HG02763 (cell line): ENCODE measurements at regions not wholly inside any gene's neighbourhood (a gene's known extent, or its start where the extent isn't known, plus 50 kb on each side); places are given as distances from the start of the nearest gene placed in this dataset.

Experiments used
- ATAC-seq: cut with Tn5 transposase; IDR thresholded peaks from one replicate; pipeline ENCODE4 v1.9.1; 2021; ENCODE audit warnings: mild to moderate bottlenecking, moderate library complexity; ENCODE audit not compliant: unreplicated experiment

DNA sequence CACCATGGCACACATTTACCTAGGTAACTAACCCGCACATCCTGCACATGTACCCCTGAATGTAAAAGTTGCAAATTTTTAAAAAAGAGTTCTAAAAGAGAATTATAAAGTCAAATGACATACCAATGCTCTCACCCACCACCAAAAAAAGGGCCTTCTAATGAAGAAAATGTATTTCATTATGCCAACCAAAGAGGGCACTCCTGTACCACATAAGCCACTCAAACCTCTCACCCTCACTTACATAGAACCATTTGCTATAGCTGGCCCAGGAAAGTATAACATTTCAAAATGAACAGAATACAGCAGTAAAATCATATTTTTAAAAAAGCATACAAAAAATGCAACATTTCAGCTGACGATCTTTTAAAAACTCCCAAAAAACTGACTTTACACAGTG lies 241.5 kb upstream of the PKDCC start:
- no peak for ATAC-seq

DNA sequence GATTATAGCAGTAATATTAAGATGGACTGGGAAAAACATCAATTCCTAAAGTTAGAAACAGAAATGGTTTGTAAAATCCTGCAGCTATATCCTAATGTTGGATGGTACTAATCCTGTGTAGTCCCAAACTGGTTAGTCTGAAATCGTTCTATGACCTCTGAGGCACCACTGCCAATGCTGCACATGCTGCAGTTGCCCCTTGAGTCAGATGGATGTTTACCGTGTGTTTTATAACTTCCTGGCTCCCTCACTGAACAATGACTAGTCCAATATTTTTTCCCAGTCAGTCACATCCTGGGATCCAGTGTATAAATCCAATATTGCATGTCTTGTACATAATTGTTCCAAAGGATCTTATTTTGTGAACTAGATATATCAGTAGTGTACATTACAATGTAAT lies 226.7 kb upstream of the PKDCC start:
- ATAC-seq, result no peak

DNA sequence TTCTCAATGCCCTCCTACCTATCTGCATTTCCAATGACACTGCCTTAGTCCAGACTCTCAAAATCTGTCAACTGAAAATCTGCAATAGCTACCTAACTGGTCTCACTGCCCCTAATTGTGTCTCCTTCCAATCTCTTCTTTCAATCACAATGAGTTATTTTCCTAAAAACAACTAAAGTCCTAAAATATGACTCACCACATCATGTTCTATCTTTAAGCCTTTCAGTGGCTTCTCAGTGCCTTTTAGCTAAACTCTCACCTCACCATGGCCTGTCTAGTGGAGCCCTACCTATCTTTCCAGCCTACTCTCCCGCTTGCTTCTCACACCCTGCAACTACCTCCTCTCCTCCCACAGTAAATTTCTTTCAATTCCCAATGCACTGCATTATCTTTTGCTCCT lies 220.9 kb upstream of the PKDCC start:
- no peak for ATAC-seq

DNA sequence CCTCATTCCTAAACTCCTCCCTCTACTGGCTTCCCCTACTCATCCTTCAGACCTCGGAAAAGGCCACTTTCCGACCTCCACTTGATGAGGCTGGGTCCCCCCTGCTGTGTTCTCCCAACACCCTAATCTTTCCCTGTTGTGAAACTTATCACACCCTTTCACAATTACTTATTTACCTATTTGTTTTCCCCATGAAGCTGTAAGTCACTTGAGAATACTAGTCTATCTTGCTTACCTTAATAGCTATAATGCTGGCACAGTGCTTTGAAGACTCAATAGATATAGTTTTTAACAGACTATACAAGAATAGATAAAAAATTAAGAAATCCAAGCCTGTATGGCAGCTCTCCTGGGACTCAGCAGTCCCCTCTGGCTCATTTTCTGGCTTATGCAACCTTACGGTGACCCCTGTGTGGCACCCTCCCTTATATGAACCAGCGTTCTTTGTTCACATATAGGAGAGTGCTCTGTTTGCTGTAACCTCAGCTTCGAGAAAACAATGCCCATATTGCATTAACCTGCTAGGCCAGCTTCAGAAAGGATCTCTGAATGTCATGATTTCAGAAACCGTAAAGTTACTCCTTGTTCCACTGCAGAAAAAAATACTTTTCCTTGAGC lies 220.4 kb upstream of the PKDCC start:
- ATAC-seq, result no peak

DNA sequence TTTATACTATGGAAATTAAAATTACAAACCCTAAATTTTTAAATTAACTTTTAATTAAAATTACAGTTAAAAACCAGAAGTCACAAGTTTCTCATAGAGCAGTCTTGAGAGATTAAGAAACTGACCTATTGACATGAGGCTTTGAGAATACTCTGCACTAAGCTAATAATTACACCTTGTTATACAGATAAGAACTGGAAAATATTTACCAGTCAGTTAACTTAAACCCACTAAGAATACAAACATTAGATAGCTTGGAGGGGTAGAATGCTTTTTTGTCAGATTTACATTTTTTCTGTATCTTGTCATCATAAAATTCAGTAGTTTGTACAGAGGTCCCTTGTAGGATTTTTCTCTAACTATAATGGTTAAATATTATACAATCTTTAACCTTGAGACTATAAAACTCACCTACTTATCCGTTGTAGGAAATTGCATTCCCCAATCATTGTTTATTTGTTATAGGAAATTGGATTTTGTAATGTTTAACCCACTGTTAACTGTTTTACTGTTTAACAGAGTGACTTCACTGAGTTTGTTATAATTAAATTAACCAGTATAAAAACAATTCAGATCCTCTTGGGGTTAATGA lies 219.7 kb upstream of the PKDCC start:
- no peak for ATAC-seq

DNA sequence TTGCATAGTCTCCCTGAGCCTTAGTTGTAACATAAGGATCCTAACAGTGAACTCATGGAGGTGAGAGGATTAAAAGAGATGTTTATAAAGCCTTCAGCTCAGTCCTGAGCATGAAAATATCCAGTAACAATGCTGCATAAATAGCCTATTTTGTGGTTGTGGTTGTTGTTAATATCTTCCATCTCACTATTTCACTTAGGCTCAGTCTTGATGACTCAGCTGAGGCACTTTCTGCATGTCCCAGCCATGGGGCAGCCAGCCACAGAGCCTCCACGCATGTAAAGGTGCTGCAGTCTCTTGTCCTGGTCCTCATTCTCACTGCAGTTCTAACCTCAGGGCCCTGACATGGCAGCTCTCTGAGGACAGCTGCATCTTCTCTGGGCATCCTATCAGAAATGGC lies 218.8 kb upstream of the PKDCC start:
- ATAC-seq, result no peak

DNA sequence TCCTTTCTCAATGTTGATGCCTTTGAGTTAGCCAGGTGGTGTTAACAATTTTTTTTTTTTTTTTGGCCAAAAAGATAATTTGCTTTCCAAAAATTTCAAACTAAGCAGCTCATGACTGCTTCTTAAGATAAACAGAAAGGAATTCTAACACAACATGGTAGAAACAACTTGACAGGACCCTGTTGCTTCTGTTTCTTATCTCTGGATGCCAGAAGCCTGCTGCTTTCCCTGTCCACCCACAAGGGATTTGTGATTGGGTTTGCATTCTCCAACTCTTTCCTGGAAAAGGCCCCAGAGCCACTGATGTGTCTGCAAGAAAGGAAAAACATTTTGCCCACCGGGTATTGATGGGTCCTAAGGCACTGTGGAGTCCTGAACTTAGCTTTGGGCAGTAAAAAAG lies 217.2 kb upstream of the PKDCC start:
- no peak for ATAC-seq

DNA sequence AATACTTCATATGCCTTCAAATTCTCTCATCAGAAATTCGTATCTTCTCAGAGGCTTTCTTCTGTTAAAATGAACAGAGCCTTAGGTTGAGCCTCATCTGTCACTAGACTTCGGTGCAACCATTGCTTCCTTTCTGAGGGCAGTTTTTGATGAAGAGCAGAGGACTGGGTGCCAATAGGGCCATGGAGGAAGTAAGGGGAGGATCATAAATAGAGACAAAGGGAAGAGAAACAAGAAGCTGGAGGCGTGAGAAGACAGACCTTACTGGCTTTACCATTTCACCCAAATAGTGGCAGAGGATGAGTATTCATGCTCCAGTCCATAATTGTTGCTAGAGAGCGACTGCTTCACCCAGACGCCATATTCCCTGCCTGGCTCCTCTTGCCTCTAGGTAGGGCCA lies 215.6 kb upstream of the PKDCC start:
- ATAC-seq, result no peak

DNA sequence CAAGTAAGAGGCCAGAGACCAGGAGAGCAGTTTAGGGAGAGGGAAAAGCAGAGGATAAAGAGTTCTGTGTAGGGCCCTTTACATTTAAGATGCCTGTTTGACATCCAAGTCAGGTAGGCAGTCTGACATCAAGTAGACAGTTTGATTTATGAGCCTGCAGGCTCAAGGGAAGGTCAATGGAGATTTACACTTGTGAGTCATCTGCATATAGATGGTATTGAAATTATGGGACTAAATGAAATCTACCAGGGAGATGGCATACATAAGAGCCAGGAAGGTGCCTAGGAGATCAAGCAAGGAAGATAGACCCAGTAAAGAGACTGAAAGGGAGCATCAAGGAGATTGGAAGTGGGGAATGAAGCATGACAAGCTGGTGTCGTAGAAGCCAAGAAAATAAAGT lies 212.4 kb upstream of the PKDCC start:
- ATAC-seq, result no peak

DNA sequence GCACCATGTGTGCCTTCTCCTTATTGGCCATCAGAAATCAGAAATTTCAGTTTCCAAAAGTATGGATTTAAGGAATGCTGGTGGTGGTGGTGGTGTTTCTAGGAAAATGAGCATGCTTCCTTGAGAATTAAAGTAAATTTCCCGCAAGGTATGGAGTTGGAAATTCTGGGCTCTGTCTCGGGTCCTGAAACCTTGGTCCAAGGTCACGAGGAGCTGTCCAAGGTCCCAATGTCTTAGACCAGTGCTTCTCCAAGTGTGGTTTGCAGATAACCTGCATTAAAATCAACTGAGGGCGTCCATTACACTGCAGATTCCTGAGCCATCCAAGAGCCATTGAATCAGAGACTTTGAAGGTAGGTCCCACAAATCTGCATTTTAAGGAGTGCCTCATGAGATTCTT lies 210.9 kb upstream of the PKDCC start:
- ATAC-seq, result no peak

DNA sequence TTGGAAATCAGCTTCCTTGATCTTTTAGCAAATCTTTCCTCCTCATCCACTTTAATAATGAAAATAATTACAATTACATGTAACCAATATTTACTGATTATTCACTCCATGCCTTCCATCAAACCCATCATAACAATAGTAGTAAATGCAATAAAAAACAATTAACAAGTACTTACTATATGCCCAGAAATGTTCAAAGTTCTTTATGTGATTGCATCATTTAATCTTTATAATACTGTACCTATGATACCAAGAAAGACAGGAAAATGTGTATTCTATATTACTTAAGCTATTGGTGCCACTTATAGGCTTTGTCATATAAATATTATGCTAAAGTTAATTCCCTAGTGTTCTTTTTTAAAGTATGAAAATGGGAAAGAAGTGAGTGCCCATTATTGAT lies 210.2 kb upstream of the PKDCC start:
- no peak for ATAC-seq

DNA sequence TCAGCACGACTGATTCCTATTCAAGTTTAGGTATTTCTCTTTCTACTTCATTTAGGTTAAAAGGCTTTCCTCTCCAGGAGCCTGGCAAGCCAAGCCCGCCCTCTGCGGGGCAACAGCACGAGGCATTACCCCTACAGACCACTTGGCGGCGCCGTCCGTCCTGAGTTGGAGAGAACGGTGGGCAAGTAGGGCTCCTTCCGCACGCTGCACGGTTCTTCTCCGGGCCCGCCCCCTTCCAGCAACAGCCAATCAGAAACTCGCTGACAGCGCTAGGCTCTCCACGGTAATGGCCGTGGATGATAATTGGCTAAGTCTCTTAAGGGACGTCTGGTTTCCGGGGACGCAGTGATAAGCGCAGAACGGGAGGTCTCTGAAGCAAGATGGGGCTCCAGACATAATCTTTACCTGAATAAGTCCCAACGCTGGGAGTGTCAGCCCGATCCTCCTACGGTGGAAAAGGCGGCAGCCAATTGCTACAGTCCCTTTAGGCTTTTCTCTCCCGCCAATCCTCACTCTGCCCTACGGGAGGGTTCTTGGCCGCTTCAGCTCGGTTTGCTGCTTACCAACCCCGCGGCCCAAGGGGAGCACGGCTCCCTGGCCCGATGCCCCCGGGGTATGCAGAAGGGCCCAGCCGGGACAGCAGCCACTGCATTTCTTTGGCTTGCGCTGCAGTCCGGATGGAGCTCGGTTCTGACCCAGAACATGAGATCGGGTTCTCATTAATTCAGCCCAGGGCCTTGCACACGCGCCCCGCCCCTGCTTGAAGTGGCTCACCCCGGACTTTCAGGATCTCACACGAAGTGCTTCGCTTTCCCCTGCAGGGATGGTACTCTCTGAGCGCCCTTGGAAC lies 206.9 kb upstream of the PKDCC start:
- peak; percentile 100 for ATAC-seq

DNA sequence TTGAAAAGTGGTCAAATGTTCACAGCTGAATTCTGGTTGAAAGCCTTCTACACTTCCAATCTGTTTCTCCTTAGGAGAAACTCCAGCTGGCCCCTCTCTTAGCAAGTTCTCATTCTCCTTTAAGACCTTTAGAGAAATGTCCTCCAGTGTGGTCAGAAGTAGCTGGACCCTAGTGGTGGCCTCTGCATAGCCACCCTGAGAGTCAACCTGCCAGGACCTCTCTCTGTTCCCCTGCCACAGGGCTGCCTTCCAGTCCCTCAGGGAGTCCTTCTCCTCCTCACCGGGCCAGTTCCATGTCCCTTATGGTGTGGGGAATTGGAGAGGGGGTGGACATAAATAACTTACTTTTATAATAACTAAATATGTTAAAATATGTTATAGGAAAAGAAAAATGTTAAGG lies 200.9 kb upstream of the PKDCC start:
- no peak for ATAC-seq

DNA sequence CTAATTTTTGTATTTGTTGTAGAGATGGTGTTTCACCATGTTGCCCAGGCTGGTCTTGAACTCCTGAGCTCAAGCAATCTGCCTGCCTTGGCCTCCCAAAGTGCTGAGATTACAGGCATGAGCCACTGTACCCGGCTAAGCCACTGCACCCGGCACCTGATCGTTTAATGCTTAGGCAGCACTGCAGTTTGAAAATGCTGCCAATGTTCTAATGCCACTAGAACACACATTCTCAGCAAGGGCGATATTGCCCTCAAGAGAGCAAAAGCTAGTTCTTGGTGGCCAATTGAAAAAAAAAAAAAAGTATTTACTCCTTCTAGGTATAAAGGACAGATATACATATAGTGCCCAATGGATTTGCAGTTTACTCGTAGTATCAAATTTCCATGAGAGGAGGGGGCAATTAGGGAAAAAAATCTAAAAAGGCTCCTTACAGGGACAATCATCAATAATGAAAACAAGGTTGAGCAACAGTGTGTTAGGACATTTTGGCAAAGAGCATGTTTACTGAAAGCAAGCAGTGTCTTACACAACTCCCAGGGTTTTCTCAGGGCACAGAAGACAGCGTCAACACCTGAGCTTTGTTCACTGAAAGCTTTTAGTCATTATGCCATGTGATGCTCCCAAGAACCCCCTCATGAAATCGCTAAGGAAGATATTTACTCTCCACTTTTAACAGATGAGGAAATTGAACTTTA lies 199.9 kb upstream of the PKDCC start:
- no peak for ATAC-seq

DNA sequence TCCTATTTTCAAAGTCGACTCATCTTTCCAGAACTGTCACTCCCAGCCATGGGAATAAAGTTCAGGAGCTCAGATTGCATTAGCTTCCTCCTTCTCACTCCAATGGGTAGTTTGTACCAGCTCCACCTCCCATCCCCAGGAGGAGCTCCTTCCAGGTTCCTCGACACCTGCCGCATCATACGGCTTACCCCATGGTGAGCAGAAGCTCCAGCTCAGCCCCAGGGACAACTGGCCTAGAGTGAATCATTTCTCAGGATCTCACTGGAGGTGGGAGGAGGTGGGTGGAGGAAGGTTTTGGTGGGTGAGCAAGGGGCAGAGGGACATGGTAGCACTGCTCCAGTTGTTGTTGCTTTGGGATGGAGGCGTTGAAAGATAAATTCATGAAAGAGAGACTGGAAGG lies 196.3 kb upstream of the PKDCC start:
- no peak for ATAC-seq

DNA sequence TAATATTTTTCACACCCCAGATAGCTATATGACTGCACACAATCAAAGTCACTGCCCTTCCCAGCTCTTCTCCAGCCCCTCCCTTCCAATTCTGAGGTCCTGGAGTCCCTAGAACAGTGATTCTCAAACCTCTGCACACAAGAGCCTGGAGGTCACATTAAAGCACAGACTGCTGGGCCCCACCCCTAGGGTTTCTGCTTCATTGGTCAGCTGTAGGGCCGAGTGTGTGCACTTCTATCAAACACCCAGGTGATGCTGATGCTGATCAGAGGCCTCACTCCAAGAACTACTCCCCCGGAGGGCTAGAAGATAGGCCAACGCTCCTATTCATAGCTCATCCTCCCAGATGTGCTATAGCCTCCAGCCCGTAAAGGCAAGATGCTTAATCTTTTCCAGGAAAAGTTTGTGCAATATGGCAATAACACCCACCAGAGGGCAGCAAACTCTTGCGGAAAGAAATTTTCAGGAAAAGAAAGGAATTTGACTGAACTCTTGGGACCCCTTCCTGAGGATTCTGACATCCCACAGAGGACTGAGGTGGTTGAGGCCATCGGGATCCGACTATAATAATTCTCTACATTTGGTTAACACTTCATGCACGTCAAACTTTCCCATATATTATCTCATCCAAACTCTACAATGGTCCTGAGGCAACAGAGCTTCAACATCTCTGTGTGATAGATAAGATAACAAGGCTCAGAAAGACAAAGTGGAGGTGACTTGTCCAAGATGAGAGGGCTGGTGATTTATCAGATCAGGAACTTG lies 194.2 kb upstream of the PKDCC start:
- no peak for ATAC-seq

DNA sequence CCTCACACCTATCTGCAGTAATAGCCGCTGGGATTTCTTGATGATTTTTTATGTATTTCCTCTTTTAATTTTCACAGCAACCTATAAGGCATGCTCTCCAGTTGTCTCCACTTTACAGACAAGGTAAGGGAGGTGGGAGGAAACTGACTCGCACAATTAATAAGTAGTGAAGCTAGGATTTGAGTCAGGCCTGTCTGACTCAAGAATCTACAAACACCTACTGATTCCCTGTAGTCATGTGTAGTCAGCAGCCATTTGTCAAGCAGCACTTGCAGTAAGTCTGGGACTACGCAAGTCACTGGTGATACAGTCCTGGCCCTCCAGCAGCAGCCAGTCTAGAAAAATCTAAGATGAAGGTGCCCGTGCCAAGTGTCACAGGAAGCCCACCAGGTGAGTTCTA lies 193.6 kb upstream of the PKDCC start:
- ATAC-seq, result no peak

DNA sequence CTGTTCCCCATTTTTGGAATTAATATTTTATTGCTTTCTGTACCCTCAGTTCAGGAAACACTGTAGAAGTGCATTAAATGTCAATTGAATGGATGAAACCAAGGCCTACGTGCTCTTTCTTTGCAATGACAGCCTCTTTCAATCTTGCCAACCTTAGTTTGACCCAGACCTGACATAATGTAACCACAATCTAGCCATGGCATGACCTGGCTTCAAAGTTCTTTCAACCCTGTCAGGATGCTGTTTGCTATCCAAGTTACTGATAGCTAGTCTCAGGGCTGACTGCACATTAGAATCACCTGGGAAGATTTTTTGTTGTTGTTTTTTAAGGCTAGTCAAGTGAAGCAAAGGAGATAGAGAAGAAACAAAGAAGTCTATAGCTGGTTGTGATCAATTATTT lies 190.9 kb upstream of the PKDCC start:
- no peak for ATAC-seq

DNA sequence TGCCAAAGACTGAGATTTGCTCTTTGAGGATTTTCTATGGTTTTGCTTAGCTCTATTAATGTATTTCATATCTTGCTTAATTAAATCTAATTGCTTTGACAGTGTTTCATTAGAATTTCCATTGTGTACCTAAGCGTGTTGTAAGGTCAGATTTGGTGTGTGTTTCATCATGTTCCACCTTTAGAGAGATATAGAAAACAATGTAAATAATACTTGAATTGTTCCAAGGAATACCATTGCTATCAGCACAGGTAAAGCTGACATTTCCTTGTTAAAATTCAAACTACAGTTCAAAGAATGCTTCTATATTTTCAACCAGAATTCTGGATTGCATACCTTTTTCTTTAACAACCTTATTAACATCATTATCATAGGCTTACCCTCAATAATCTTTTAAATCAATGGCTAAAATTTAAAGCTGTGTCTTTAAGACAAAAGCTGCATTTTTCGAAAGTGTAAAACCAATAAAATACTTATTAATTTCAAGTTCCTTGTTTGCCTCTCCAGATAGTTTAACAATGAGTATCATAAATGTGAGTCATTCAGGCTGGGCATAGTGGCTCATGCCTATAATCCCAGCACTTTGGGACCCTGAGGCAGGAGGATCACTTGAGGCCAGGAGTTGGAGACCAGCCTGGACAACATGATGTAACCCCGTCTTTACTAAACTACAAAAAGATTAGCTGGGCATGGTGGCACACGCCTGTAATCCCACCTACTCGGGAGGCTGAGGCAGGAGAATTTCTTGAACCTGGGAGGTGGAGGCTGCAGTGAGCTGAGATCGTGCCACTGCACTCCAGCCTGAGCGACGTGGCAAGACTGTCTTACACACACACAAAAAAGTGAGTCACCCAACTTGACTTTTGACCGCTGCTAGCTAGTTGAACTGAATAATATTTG lies 188.0 kb upstream of the PKDCC start:
- ATAC-seq, result no peak

DNA sequence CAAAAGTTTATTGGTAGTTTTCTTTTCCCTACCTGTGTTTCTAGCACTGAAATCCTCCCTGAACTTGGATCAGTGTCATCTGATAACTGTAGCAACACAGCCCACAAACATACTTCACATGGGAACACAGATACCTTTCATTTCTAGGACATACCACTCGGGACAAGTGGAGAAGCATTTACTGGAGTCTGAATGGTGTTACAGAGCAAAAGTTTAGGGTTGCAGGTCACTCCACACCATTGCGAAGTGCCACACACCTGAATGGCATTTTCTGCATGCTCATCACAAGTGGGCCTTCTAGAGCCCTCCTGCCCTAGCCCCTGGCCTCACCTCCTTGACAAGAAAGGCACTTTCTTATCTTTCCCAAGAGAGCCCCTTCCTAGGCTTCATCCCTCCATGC lies 184.8 kb upstream of the PKDCC start:
- no peak for ATAC-seq
